SK-N-SH (cell line): ENCODE measurements at regions not wholly inside any gene's neighbourhood (a gene's known extent, or its start where the extent isn't known, plus 50 kb on each side); places are given as distances from the start of the nearest gene placed in this dataset.

Source experiments
- CTCF ChIP-seq: fragments of 200-600 bp; sonication (generic); IDR thresholded peaks from 2 replicates; pipeline ENCODE4 v1.6.1; 2017; ENCODE audit warnings: antibody characterized with exemption, mild to moderate bottlenecking, moderate library complexity
- ELF1 ChIP-seq: IDR thresholded peaks from 2 replicates; pipeline ENCODE4 v1.4.0; 2012
- EP300 ChIP-seq, 2 experiments: IDR thresholded peaks; 2 replicates each; pipeline versions ENCODE4 v1.4.0 to v1.6.1; 2012; ENCODE audit warnings: borderline replicate concordance in 1 of 2, low read depth in 1 of 2, low read length in 1 of 2
- EZH2phosphoT487 ChIP-seq: fragments of 200-600 bp; sonication (generic); IDR thresholded peaks from 2 replicates; pipeline ENCODE4 v1.6.1; 2017; ENCODE audit warnings: low read depth, mixed run types, mild to moderate bottlenecking, antibody characterized with exemption, moderate library complexity, borderline replicate concordance
- GABPA ChIP-seq: IDR thresholded peaks from 2 replicates; pipeline ENCODE4 v1.4.0; 2012; ENCODE audit warnings: low read depth, mild to moderate bottlenecking
- GATA2 ChIP-seq: sonication (generic); formaldehyde crosslinking; IDR thresholded peaks from 2 replicates; pipeline ENCODE4 v1.5.0; 2020; ENCODE audit warnings: mild to moderate bottlenecking, missing genetic modification reagents
- MAX ChIP-seq: IDR thresholded peaks from 2 replicates; pipeline ENCODE4 v1.4.0; 2012; ENCODE audit warnings: low read depth
- NFIC ChIP-seq: IDR thresholded peaks from 2 replicates; pipeline ENCODE4 v1.4.0; 2012; ENCODE audit warnings: borderline replicate concordance
- RFX5 ChIP-seq: IDR thresholded peaks from 2 replicates; pipeline ENCODE4 v1.6.1; 2012; ENCODE audit warnings: mild to moderate bottlenecking, improper control_type of control experiment, low read length
- TEAD4 ChIP-seq: IDR thresholded peaks from 2 replicates; pipeline ENCODE4 v1.4.0; 2012; ENCODE audit warnings: mild to moderate bottlenecking, borderline replicate concordance; ENCODE audit not compliant: insufficient read depth
- USF2 ChIP-seq: fragments of 150-350 bp; IDR thresholded peaks from 2 replicates; pipeline ENCODE4 v1.6.1; 2017; ENCODE audit warnings: antibody characterized with exemption, low read length, low read depth, borderline replicate concordance
- YY1 ChIP-seq: IDR thresholded peaks from 2 replicates; pipeline ENCODE4 v1.4.0; 2012; ENCODE audit warnings: low read depth, mild to moderate bottlenecking
- TF ChIP-seq, protein P1 (sequence below): IDR thresholded peaks from 2 replicates; pipeline ENCODE4 v1.6.1; 2012; ENCODE audit warnings: mild to moderate bottlenecking, low read depth, low read length, moderate library complexity
- TF ChIP-seq, protein P2 (sequence below): IDR thresholded peaks from 2 replicates; pipeline ENCODE4; 2012

GRCh38 chr12:88383405-88383804 lies 196.9 kb downstream of the KITLG start:
- TF ChIP-seq EP300 (IDR thresholded peaks at IDR 0.05; ENCODE audit: borderline replicate concordance in 1 of 2, low read depth in 1 of 2, low read length in 1 of 2) (no peak), CTCF (no peak), EZH2phosphoT487 (no peak), GATA2 (CRISPR knock-in tag) (no peak), ELF1 (no peak), RFX5 (no peak), NFIC (no peak), YY1 (no peak), GABPA (no peak), MAX (no peak), TEAD4 (no peak), USF2 (no peak)
- TF ChIP-seq, protein P1, sequence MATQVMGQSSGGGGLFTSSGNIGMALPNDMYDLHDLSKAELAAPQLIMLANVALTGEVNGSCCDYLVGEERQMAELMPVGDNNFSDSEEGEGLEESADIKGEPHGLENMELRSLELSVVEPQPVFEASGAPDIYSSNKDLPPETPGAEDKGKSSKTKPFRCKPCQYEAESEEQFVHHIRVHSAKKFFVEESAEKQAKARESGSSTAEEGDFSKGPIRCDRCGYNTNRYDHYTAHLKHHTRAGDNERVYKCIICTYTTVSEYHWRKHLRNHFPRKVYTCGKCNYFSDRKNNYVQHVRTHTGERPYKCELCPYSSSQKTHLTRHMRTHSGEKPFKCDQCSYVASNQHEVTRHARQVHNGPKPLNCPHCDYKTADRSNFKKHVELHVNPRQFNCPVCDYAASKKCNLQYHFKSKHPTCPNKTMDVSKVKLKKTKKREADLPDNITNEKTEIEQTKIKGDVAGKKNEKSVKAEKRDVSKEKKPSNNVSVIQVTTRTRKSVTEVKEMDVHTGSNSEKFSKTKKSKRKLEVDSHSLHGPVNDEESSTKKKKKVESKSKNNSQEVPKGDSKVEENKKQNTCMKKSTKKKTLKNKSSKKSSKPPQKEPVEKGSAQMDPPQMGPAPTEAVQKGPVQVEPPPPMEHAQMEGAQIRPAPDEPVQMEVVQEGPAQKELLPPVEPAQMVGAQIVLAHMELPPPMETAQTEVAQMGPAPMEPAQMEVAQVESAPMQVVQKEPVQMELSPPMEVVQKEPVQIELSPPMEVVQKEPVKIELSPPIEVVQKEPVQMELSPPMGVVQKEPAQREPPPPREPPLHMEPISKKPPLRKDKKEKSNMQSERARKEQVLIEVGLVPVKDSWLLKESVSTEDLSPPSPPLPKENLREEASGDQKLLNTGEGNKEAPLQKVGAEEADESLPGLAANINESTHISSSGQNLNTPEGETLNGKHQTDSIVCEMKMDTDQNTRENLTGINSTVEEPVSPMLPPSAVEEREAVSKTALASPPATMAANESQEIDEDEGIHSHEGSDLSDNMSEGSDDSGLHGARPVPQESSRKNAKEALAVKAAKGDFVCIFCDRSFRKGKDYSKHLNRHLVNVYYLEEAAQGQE = no peak
- TF ChIP-seq, protein P2, sequence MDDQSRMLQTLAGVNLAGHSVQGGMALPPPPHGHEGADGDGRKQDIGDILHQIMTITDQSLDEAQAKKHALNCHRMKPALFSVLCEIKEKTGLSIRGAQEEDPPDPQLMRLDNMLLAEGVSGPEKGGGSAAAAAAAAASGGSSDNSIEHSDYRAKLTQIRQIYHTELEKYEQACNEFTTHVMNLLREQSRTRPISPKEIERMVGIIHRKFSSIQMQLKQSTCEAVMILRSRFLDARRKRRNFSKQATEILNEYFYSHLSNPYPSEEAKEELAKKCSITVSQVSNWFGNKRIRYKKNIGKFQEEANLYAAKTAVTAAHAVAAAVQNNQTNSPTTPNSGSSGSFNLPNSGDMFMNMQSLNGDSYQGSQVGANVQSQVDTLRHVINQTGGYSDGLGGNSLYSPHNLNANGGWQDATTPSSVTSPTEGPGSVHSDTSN = no peak
